GM18868 (cell line): ENCODE measurements at regions not wholly inside any gene's neighbourhood (a gene's known extent, or its start where the extent isn't known, plus 50 kb on each side); places are given as distances from the start of the nearest gene placed in this dataset.
A peak's percentile ranks its signal among the peaks of the same experiment; 100 is the strongest.

Experiments
- ATAC-seq: cut with Tn5 transposase; IDR thresholded peaks from one replicate; pipeline ENCODE4 v1.9.1; 2021; ENCODE audit warnings: mild to moderate bottlenecking, moderate library complexity; ENCODE audit not compliant: unreplicated experiment

- ATAC-seq = no peak
Measured at GRCh38 chr6:132101535-132101934, 150.4 kb upstream of the CCN2 start.

GRCh38 chr6:132100388-132100990 is 149.3 kb upstream of the CCN2 start:
- no peak for ATAC-seq

GRCh38 chr6:132096996-132097395 is 145.8 kb upstream of the CCN2 start:
- no peak for ATAC-seq

GRCh38 chr6:132096245-132096644 is 145.1 kb upstream of the CCN2 start:
- ATAC-seq = no peak

- no peak for ATAC-seq
Measured at GRCh38 chr6:132089173-132089572, 138.0 kb upstream of the CCN2 start.

- ATAC-seq = no peak
Measured at GRCh38 chr6:132088150-132088549, 137.0 kb upstream of the CCN2 start.

- no peak for ATAC-seq
Measured at GRCh38 chr6:132087391-132087790, 136.2 kb upstream of the CCN2 start.

- peak; percentile 11 for ATAC-seq
Measured at GRCh38 chr6:132085731-132086130, 134.6 kb upstream of the CCN2 start.

GRCh38 chr6:132084811-132085509 is 133.8 kb upstream of the CCN2 start:
- ATAC-seq = peak; percentile 92

- ATAC-seq = no peak
Measured at GRCh38 chr6:132082421-132082820, 131.2 kb upstream of the CCN2 start.

- no peak for ATAC-seq
Measured at GRCh38 chr6:132081338-132081737, 130.2 kb upstream of the CCN2 start.

- no peak for ATAC-seq
Measured at GRCh38 chr6:132079286-132079685, 128.1 kb upstream of the CCN2 start.

GRCh38 chr6:132076452-132076851 is 125.3 kb upstream of the CCN2 start:
- ATAC-seq = no peak

GRCh38 chr6:132072831-132073230 is 121.7 kb upstream of the CCN2 start:
- no peak for ATAC-seq

- no peak for ATAC-seq
Measured at GRCh38 chr6:132072271-132072670, 121.1 kb upstream of the CCN2 start.

GRCh38 chr6:132070356-132070755 is 119.2 kb upstream of the CCN2 start:
- peak; percentile 81 for ATAC-seq

- ATAC-seq = no peak
Measured at GRCh38 chr6:132068766-132069165, 117.6 kb upstream of the CCN2 start.

GRCh38 chr6:132067286-132067685 is 116.1 kb upstream of the CCN2 start:
- ATAC-seq = no peak

GRCh38 chr6:132065556-132065955 is 114.4 kb upstream of the CCN2 start:
- no peak for ATAC-seq

GRCh38 chr6:132063738-132064137 is 112.6 kb upstream of the CCN2 start:
- no peak for ATAC-seq

- no peak for ATAC-seq
Measured at GRCh38 chr6:132063204-132063603, 112.0 kb upstream of the CCN2 start.

GRCh38 chr6:132062626-132063025 is 111.5 kb upstream of the CCN2 start:
- ATAC-seq = no peak

- ATAC-seq = no peak
Measured at GRCh38 chr6:132061381-132061780, 110.2 kb upstream of the CCN2 start.
